HFF-Myc (cell line): ENCODE measurements at regions not wholly inside any gene's neighbourhood (a gene's known extent, or its start where the extent isn't known, plus 50 kb on each side); places are given as distances from the start of the nearest gene placed in this dataset.

Source experiments
- DNase-seq: peaks from one replicate; pipeline ENCODE4 v3.0.0-alpha.2; 2011; ENCODE audit warnings: low read depth; ENCODE audit errors: extremely low read depth
- H3K4me3 ChIP-seq: replicated peaks from 2 replicates; pipeline ENCODE4 v1.5.1; 2011; ENCODE audit warnings: low read depth, mild to moderate bottlenecking, control low read depth, low read length
- CTCF ChIP-seq: IDR thresholded peaks from 2 replicates; pipeline ENCODE4 v1.5.1; 2012; ENCODE audit warnings: mild to moderate bottlenecking, low read depth, low read length, control low read depth; ENCODE audit errors: missing control alignments

GRCh38 chr20:61106438-61106837, 145.6 kb upstream of the CDH4 start:
- no peak for DNase-seq
- no peak for TF ChIP-seq CTCF

GRCh38 chr20:61109221-61109805, 142.7 kb upstream of the CDH4 start:
- no peak overlapping the region for H3K4me3 ChIP-seq
- no peak for TF ChIP-seq CTCF
- no peak for DNase-seq

More at GRCh38 chr20:61106438-61106837, 145.6 kb upstream of the CDH4 start:
- H3K4me3 ChIP-seq, result no peak overlapping the region

- DNase-seq, result no peak
- TF ChIP-seq CTCF, result no peak
- no peak overlapping the region for H3K4me3 ChIP-seq
Observed at GRCh38 chr20:61112515-61112914, 139.5 kb upstream of the CDH4 start.

GRCh38 chr20:61113731-61114130, 138.3 kb upstream of the CDH4 start:
- H3K4me3 ChIP-seq, result no peak overlapping the region
- no peak for DNase-seq
- TF ChIP-seq CTCF, result no peak

- DNase-seq, result no peak
- H3K4me3 ChIP-seq, result no peak overlapping the region
- TF ChIP-seq CTCF, result no peak
Observed at GRCh38 chr20:61114493-61115175, 137.4 kb upstream of the CDH4 start.

- no peak overlapping the region for H3K4me3 ChIP-seq
- TF ChIP-seq CTCF, result no peak
- DNase-seq, result no peak
Observed at GRCh38 chr20:61115364-61116065, 136.5 kb upstream of the CDH4 start.
